Tibial nerve (tissue), 4 donors: ENCODE measurements at regions not wholly inside any gene's neighbourhood (a gene's known extent, or its start where the extent isn't known, plus 50 kb on each side); places are given as distances from the start of the nearest gene placed in this dataset.

Source experiments
- DNase-seq, 2 donors: peaks; one replicate each; pipeline ENCODE4 v3.0.0-alpha.2; 2019; ENCODE audit warnings: low spot score in 2 of 2
- H3K27ac ChIP-seq, 4 donors: fragments of 200-600 bp; sonication (generic) in 3 of 4; one replicate each; pipeline ENCODE4 v1.5.1; 2017 to 2019; ENCODE audit warnings: mild to moderate bottlenecking in 1 of 4
- H3K27me3 ChIP-seq, 2 donors: fragments of 200-600 bp; sonication (generic) in 1 of 2; one replicate each; pipeline versions ENCODE4 v1.5.1 to v1.6.0; 2017 to 2019
- H3K36me3 ChIP-seq, 3 donors: fragments of 200-600 bp; sonication (generic); one replicate each; pipeline ENCODE4 v1.5.1; 2018 to 2019
- H3K4me1 ChIP-seq, 4 donors: fragments of 200-600 bp; sonication (generic) in 3 of 4; one replicate each; pipeline ENCODE4 v1.5.1; 2017 to 2019
- H3K4me3 ChIP-seq, 4 donors: fragments of 200-600 bp; sonication (generic) in 3 of 4; one replicate each; pipeline ENCODE4 v1.5.1; 2017 to 2019; ENCODE audit warnings: mild to moderate bottlenecking in 1 of 4, moderate library complexity in 1 of 4
- H3K9me3 ChIP-seq, 4 donors: fragments of 200-600 bp; sonication (generic) in 3 of 4; one replicate each; pipeline ENCODE4 v1.5.1; 2017 to 2019
- EP300 ChIP-seq, 2 donors: sonication (generic); formaldehyde crosslinking; IDR thresholded peaks; one replicate each; pipeline ENCODE4 v1.6.1; 2017; ENCODE audit warnings: antibody characterized with exemption in 2 of 2, mild to moderate bottlenecking in 1 of 2
- POLR2A ChIP-seq, 2 donors: fragments of 450-650 bp; IDR thresholded peaks; one replicate each; pipeline ENCODE4 v1.6.1; 2017; ENCODE audit warnings: antibody characterized with exemption in 2 of 2, mild to moderate bottlenecking in 2 of 2, moderate library complexity in 2 of 2
- WGBS, 2 donors: methylation state at CpG; one replicate each; pipeline ENCODE4 v1.1.5; 2018; 5-methylcytosine and 5-hydroxymethylcytosine counted together
- TF ChIP-seq, protein P1 (sequence below), 5 experiments: fragments of 200-600 bp in 3 of 5; fragments of 450-650 bp in 2 of 5; sonication (generic) in 3 of 5; IDR thresholded peaks; one replicate each; pipeline ENCODE4 v1.5.1; 2016 to 2019; ENCODE audit warnings: antibody characterized with exemption in 5 of 5, mild to moderate bottlenecking in 3 of 5, moderate library complexity in 2 of 5

DNA sequence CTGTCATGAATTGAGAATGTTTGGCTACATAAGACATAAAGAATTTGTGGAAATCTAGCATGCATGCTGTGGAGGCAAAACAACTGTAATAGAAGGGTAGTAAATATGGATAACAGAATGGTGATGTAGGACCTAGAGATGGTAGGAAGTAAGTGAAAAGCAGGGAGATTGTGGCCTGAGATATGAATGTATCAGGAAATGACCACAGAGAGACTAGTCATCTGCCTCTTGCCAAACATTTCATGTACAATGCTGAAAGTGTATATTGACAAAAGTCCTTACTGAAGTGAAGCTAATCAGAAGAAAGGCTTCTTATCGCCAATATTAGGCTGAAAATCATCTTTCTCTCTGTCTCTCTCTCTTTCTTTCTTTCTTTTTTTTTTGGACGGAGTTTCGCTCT lies 873.1 kb upstream of the CTNND2 start:
- no peak overlapping the region for H3K4me3 ChIP-seq
- no peak for DNase-seq
- no peaks in the 10 kb centered on the region for H3K4me1 ChIP-seq
- no peaks in the 10 kb centered on the region for H3K9me3 ChIP-seq
- no peak for TF ChIP-seq EP300 (IDR thresholded peaks at IDR 0.05)
- TF ChIP-seq, protein P1, sequence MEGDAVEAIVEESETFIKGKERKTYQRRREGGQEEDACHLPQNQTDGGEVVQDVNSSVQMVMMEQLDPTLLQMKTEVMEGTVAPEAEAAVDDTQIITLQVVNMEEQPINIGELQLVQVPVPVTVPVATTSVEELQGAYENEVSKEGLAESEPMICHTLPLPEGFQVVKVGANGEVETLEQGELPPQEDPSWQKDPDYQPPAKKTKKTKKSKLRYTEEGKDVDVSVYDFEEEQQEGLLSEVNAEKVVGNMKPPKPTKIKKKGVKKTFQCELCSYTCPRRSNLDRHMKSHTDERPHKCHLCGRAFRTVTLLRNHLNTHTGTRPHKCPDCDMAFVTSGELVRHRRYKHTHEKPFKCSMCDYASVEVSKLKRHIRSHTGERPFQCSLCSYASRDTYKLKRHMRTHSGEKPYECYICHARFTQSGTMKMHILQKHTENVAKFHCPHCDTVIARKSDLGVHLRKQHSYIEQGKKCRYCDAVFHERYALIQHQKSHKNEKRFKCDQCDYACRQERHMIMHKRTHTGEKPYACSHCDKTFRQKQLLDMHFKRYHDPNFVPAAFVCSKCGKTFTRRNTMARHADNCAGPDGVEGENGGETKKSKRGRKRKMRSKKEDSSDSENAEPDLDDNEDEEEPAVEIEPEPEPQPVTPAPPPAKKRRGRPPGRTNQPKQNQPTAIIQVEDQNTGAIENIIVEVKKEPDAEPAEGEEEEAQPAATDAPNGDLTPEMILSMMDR (IDR thresholded peaks at IDR 0.05) = no peak
- no peak for TF ChIP-seq POLR2A (IDR thresholded peaks at IDR 0.05)
- no peaks in the 10 kb centered on the region for H3K36me3 ChIP-seq
- WGBS, 2 donors = 88 to 92% methylated on average over 3 of the region's 3 CpGs
- no peak overlapping the region for H3K27ac ChIP-seq
- no peaks in the 10 kb centered on the region for H3K27me3 ChIP-seq

DNA sequence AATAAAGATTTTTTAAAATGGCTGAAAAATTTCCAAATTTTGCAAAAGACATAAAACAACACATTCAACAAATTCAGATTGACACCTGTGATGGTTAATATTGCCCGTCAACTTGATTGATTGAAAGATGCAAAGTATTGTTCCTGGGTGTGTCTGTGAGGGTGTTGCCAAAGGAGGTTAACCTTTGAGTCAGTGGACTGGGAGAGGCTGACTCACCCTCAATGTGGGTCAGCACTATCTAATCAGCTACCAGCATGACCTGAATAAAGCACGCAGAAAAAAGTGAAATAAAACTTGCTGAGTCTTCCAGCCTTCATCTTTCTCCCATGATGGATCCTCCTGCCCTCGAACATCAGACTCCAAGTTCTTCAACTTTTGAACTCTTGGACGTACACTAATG lies 868.0 kb upstream of the CTNND2 start:
- no peak overlapping the region for H3K27ac ChIP-seq
- no peaks in the 10 kb centered on the region for H3K36me3 ChIP-seq
- H3K9me3 ChIP-seq = no peaks in the 10 kb centered on the region
- no peak overlapping the region for H3K4me3 ChIP-seq
- no peaks in the 10 kb centered on the region for H3K4me1 ChIP-seq
- TF ChIP-seq POLR2A (IDR thresholded peaks at IDR 0.05) = no peak
- TF ChIP-seq, protein P1 (IDR thresholded peaks at IDR 0.05) = no peak
- no peak for TF ChIP-seq EP300 (IDR thresholded peaks at IDR 0.05)
- DNase-seq = no peak
- H3K27me3 ChIP-seq = no peaks in the 10 kb centered on the region
- 80 to 86% methylated on average over 4 of the region's 4 CpGs for WGBS, 2 donors

DNA sequence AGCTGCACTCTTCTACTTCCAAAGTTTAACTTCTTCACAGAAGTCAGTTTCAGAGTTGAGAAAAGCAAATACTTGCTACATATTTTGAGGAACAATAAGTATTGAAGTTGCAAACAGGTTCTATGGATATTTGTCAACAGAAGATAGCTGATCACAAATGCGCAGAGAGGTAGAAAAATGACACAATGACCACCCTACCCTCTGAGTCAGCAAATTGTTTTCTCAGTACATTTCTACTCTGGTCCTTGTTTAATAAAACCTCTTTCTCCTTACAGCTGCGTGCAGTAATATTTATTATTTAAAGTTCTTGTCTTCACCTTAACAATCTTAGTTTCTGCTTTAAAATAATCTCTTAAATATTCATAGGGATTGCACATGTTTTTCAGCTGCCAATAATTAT lies 855.1 kb upstream of the CTNND2 start:
- 89 to 92% methylated on average over 2 of the region's 2 CpGs for WGBS, 2 donors
- no peak for DNase-seq
- no peaks in the 10 kb centered on the region for H3K27me3 ChIP-seq
- no peak overlapping the region for H3K4me3 ChIP-seq
- no peaks in the 10 kb centered on the region for H3K4me1 ChIP-seq
- no peak overlapping the region for H3K27ac ChIP-seq
- TF ChIP-seq EP300 (IDR thresholded peaks at IDR 0.05) (no peak), POLR2A (IDR thresholded peaks at IDR 0.05) (no peak)
- TF ChIP-seq, protein P1 (IDR thresholded peaks at IDR 0.05) = no peak
- H3K36me3 ChIP-seq = no peaks in the 10 kb centered on the region
- no peaks in the 10 kb centered on the region for H3K9me3 ChIP-seq

DNA sequence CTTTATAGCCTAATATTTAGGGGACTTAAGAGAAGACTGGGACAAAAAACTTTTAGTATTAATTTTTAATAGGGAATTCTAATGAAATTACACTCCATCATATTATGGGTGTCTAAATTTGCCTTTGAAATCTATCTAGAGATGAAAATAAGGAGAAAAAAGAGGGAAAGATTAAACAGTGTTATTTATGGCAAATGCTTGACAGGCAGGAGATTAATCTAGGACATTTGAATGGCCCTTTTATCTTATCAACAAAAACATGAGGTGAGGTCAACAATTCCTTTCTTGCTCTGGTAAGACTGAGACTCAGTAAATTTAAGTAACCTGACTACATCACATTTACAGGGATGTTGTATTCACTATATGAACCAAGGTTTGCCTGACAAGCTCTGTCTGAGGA lies 852.8 kb upstream of the CTNND2 start:
- H3K27ac ChIP-seq = no peak overlapping the region
- H3K4me1 ChIP-seq = no peaks in the 10 kb centered on the region
- H3K4me3 ChIP-seq = no peak overlapping the region
- no peaks in the 10 kb centered on the region for H3K36me3 ChIP-seq
- no peak for TF ChIP-seq EP300 (IDR thresholded peaks at IDR 0.05)
- no peak for TF ChIP-seq POLR2A (IDR thresholded peaks at IDR 0.05)
- no peaks in the 10 kb centered on the region for H3K9me3 ChIP-seq
- no peak for DNase-seq
- no peaks in the 10 kb centered on the region for H3K27me3 ChIP-seq

DNA sequence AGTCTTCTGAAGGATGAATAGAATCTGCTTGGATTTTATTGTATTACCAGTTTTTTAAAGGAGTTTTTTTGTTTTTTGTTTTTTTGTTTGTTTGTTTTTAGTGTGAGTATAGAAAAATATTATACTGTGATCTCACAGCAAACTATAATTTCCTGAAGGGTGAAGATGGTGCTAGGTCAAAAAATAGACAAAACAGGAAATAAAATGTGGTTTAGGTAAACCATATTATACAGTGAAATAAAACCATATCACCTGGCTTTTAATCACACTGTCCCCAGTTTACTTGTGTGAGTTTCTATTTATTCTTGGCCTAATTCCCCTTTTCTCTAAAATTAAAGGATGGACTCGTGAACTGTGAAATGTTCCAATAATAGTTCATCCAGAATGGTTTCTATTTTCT lies 841.3 kb upstream of the CTNND2 start:
- Histone ChIP-seq H3K36me3 (no peaks in the 10 kb centered on the region), H3K9me3 (no peaks in the 10 kb centered on the region), H3K4me1 (no peaks in the 10 kb centered on the region), H3K4me3 (no peak overlapping the region), H3K27me3 (no peaks in the 10 kb centered on the region), H3K27ac (no peak overlapping the region)
- DNase-seq = no peak
- TF ChIP-seq EP300 (IDR thresholded peaks at IDR 0.05) (no peak), POLR2A (IDR thresholded peaks at IDR 0.05) (no peak)
- TF ChIP-seq, protein P1 (IDR thresholded peaks at IDR 0.05) = no peak
- 74 to 76% methylated on average over 1 of the region's 1 CpG for WGBS, 2 donors

DNA sequence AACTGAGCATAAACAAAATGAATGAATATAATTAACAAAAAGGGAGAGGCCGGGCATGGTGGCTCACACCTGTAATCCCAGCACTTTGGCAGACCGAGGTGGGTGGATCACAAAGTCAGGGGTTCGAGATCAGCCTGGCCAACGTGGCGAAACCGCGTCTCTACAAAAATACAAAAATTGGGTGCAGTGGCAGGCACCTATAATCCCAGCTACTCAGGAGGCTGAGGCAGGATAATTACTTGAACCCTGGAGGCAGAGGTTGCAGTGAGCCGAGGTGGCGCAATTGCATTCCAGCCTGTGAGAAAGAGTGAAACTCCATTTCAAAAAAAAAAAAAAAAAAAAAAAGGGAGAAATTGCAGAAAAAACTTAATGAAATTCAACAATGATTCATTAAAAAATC lies 839.3 kb upstream of the CTNND2 start:
- TF ChIP-seq POLR2A (IDR thresholded peaks at IDR 0.05) (no peak), EP300 (IDR thresholded peaks at IDR 0.05) (no peak)
- TF ChIP-seq, protein P1 (IDR thresholded peaks at IDR 0.05) = no peak
- no peaks in the 10 kb centered on the region for H3K27me3 ChIP-seq
- H3K9me3 ChIP-seq = no peaks in the 10 kb centered on the region
- H3K4me3 ChIP-seq = no peak overlapping the region
- WGBS, 2 donors = 89 to 91% methylated on average over 9 of the region's 9 CpGs
- H3K27ac ChIP-seq = no peak overlapping the region
- H3K4me1 ChIP-seq = no peaks in the 10 kb centered on the region
- H3K36me3 ChIP-seq = no peaks in the 10 kb centered on the region
- no peak for DNase-seq
